GM23338 (cell line): ENCODE measurements at regions not wholly inside any gene's neighbourhood (a gene's known extent, or its start where the extent isn't known, plus 50 kb on each side); places are given as distances from the start of the nearest gene placed in this dataset.

Experiments used
- CTCF ChIP-seq, 2 experiments: fragments of 200-600 bp in 1 of 2; sonication (generic) in 1 of 2; conservative IDR thresholded peaks; 2 replicates each; pipeline versions ENCODE4 v1.5.1 to v1.6.1; 2016 to 2017; ENCODE audit warnings: antibody characterized with exemption in 2 of 2, low read depth in 2 of 2, mild to moderate bottlenecking in 2 of 2, moderate library complexity in 1 of 2
- EZH2 ChIP-seq: fragments of 200-600 bp; sonication (generic); IDR thresholded peaks from one replicate; pipeline ENCODE4 v1.8.0; 2017; ENCODE audit warnings: antibody characterized with exemption, mild to moderate bottlenecking, low read depth; ENCODE audit not compliant: unreplicated experiment

- TF ChIP-seq CTCF (conservative IDR thresholded peaks at IDR 0.05; ENCODE audit: low read depth in 2 of 2) (no peak), EZH2 (no peak)
Observed at GRCh38 chr1:239268941-239269340, 117.4 kb upstream of the CHRM3 start.
